HG03565 (cell line): ENCODE measurements at regions not wholly inside any gene's neighbourhood (a gene's known extent, or its start where the extent isn't known, plus 50 kb on each side); places are given as distances from the start of the nearest gene placed in this dataset.

Experiments used
- ATAC-seq: cut with Tn5 transposase; IDR thresholded peaks from one replicate; pipeline ENCODE4 v1.9.1; 2021; ENCODE audit warnings: mild to moderate bottlenecking, moderate library complexity; ENCODE audit not compliant: unreplicated experiment

DNA sequence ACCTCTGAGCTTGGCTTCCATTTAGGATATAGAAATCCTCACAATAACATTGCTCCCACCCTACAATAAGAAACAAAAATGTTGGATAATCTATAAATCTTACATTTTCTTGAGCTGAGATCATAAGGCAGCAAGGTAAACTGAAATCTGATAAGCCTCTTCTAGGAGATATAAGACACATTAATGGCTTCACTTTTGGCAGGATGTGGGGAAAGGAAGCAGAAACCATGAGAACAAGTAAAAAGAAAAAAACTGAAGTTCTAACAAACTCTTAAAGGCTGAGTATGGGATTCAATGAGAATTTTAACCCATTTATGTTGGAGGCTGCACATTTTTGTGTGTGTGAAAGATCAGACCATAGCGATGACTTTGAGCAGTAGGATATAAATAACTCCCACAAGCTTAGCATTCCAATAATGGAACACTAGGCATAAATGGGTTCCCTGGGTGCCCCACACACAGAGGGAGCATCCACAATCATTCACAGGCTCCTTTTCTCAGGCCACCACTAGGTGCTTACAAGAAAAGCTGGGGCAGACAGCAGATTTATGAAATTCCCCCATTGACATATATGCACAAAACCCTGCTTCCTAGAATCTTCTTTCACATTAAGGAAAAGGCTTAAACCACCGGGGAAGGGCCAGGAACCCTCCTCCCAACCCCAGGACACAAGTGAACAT lies 564.9 kb upstream of the MGMT start:
- ATAC-seq = no peak

DNA sequence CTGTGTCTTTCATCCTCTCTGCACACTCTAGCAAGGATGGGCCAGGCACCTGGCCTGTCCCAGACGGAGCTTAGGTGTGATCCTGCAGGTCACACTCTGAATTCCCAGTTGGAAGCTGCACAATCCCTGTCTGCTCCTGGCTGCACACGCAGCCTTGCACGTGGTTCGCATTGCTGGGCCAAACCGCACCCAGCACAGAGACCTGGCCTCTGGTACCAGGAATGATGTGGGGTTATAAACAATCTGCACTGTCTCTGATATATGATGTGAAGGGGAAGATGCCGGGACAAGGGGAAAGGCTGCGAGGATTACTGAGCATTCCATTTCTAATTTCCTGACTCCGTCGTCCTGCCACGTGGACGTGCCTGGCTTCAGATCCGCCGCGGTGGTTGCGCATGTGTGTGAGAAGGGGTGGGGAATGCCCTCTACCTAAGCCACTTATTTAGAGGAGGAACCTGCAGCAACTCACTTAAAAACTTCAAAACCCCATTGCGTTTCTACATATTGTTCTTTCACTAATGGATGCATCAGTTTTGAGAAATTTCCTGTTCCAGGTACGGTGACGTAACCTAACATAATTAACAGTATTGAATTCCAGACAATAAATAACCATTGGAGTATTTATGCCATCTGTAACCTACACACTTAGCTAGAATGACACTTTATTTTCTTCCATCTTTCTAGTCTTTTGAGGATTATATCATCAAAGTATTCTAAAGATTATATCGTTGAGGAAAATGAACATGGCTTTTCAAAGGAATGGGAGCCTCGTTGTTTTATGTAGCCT lies 559.7 kb upstream of the MGMT start:
- no peak for ATAC-seq

DNA sequence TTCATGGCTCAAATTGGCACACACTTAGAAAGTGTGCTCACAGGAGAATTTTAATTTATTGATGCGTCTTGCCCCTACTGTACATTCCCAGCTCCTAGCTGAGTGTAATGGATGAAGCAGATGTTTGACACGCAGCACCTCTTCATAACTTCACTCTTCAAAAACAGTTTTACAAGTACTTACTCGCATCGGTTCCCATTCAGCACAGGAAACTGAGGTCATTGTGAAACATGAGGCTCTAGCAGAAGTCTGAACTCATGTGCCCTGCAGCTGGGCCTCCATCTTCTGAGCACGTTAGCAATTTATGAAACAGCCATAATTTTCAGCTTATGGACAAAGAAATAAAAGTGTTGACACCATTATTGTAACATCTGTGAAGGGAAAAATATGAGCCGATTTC lies 558.9 kb upstream of the MGMT start:
- ATAC-seq = peak; percentile 80

GRCh38 chr10:128908499-128908898 lies 558.5 kb upstream of the MGMT start:
- ATAC-seq = no peak

DNA sequence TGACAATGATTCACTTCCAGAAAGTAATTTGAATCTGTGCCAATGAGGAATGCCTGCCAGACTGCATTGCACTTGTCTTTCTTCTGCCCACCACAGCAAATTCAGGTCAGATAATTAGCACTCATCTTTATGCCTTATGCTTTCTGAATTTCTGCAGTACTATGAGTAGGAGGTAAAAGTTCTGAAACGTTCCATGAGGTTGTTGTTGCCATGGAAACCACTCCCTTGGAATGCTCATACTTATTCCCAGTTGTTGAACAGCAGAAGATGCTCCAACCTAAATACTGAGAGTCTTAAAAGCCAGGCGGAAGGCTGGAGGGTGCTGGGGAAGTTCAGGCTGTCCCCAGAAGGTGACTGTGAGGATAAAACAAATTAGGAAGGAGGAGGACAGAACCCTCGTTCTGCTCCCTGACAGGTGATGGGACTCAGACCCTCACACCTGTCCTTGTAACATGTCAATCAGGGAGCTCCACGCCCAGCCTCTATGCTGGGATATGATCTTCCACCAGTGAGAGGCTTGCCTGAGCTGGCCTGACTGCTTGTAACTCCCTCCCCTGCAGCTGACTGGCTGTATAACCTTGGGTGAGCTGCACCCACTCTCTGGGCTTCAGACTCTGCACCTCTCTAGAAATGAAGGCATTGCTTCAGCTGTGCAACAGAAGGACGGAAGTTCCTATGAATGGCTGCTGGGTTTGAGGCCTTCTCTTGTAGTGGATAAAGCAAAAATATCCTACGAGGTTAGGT lies 554.3 kb upstream of the MGMT start:
- ATAC-seq = no peak

DNA sequence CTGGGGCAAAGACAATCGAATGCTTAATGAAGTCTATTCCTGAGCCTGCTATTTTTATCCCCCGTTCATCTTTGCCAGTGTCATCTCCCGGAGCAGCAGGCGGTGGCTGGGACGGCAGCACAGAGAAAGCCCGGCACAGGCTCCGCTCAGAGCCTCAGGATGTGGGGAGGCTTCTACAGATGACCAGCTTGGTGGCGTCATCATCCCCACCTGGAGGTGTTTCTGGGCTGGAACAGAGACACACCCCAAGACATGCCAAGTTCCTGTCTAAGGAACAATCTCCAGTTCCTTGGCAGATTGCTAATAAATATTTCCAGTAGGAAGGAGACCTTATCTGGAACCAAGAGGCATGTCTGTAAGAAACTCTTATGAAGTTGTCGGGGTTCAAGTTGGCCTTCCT lies 552.4 kb upstream of the MGMT start:
- no peak for ATAC-seq

- ATAC-seq = no peak
Measured at GRCh38 chr10:128915630-128916029, 551.4 kb upstream of the MGMT start.

DNA sequence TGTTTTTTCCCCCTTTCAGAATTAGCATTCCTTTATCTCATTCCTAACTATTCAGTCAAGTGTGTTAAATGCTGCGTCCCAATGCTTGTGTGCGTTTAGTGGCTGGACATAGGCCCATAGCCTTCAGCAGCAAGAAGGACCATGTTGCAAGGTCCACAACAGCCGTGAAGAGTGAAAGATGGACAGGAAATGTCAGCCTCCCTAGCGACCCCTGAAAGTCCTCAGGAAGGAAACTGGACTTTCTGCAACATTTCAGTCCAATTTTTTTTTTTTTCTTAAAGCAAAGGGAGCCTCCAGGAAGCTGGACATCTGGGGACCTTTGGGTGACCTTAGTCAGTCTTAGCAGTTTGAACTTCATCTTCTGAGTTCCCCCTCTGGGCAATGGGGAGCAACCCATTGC lies 550.7 kb upstream of the MGMT start:
- ATAC-seq = no peak

DNA sequence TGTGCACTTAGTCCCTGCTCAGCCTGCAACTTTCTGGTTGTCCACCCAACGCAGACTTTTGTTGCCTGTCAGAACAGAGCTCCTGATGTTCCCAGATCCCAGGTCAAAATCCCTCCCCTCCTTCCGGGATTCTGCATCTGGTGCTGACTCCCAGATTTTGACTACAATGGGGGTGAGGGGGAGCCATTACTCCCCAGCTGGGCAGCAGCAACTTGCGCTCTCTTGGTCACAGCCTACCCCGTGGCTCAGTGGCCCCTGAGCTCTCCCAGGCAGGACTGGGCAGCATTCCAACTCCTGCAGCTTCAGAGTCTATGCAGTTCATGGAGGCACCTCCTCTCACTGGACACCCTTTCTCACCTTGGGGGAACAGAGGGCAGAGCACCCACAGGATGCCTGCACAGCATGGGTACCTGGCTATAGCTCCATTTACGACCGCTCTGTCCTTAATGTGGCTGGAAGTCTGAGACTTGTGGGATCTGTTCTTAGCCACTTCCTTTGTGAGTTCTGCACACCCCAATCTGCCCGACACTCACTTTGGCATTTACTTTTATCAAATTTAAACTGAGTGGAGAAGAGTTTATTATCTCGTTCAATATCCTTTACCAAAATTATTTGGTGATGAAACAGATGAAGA lies 545.5 kb upstream of the MGMT start:
- ATAC-seq = no peak

DNA sequence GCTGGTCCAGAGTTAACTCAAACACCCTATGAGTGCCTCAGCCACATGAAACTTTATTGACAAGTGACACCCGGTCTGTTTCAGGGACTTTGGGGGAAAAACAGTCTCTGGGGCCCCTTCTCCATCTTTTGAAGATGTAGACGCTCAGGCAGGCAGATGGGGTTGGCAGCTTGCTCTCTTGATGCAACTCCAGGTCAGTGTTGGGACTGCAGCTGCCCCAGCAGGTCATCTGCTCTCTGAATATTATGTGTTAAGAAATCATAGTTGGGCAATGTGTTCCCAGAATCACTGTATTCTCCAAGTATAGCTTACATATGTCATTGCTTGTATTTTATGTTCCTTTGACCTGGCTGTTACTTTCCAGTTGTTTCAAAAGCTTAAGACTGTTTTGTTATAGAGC lies 544.9 kb upstream of the MGMT start:
- no peak for ATAC-seq

GRCh38 chr10:128922619-128923196 lies 544.3 kb upstream of the MGMT start:
- ATAC-seq = no peak

DNA sequence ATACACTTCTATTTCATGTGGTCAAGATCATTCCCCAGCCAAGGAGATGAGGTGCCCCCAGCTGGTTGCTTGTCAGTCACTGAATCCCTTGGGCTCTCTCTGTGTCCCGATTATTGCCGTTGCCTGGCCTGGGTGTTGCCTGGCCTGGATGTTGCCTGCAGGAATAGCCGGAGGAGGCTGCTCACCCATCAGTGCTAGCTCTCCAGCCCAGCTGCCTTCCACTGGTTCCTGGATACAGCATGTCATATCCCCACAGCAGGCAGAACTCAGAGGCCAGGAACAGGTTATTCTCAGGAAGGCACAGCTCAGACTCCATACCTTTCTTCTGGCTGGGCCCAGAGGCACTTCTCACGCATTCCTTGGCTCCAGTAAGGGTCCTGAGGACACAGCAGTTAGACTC lies 542.1 kb upstream of the MGMT start:
- ATAC-seq = no peak

GRCh38 chr10:128926711-128927110 lies 540.3 kb upstream of the MGMT start:
- no peak for ATAC-seq

DNA sequence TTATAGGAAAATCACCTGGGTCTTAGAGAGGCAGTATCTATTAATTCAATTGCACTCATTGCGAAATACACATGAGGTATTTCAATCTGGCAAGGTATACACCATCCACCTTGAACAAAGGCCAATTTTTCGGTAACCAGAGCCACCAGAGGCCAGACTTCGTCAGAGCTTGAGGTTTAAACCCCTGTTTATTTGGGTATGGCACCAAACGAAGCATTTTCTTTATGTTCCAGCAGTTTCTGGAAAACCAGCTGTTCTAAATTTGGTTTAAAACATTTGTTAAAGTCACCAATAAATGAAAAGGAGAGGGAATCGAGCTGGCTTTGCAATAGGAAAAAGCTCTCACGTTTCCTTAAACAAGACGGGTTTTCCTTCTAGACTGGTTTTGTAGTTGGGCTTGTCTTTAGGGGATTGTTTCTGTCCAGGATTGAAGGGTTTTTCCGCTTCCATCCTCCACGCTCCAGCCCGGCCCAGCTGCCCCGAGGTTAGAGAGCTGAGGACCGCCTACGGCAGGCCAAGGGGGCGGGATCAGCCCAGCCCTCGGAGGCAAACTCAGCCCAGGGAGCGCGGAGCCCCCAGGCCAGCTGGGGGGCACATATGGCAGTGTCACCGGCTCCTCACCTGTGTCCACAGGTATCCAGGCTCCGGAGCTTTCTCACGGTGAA lies 539.4 kb upstream of the MGMT start:
- no peak for ATAC-seq

GRCh38 chr10:128928231-128928836 lies 538.7 kb upstream of the MGMT start:
- ATAC-seq = no peak

- ATAC-seq = no peak
Measured at GRCh38 chr10:128929131-128929530, 537.9 kb upstream of the MGMT start.

GRCh38 chr10:128929767-128930166 lies 537.3 kb upstream of the MGMT start:
- ATAC-seq = no peak

DNA sequence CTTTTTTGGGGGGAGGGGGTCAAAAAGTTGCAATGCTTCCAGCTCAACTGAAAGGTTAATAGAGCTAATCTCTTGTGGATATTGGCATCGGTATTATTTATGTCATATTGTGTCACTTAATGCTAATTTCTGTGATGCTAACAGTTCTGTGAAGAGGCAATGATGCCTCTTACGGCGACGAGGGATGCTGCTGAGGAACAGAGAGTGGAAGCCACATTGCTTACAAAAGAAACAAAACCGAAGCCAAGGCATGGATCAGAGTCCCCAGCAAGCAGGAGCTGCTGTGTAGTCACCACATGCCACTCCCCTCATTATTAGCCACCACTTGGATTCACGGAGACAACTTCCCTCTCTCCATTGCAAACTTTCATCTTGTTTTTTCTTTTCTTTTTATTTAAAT lies 536.5 kb upstream of the MGMT start:
- ATAC-seq = no peak

GRCh38 chr10:128932071-128932820 lies 534.8 kb upstream of the MGMT start:
- ATAC-seq = no peak
